ENCODE measurements at regions not wholly inside any gene's neighbourhood (a gene's known extent, or its start where the extent isn't known, plus 50 kb on each side); places are given as distances from the start of the nearest gene placed in this dataset.
"Not testable (repeated sequence)": the region's sequence is repeated elsewhere in the genome, so short reads cannot be mapped to it uniquely, and the experiment has no call there.

- Histone ChIP-seq H3K27ac (ENCODE audit: low read depth, low read length, severe bottlenecking) (no peak overlapping the region), H3K36me3 (ENCODE audit: control insufficient read depth, insufficient read depth, low read length) (no peaks in the 10 kb centered on the region), H3K9me3 (ENCODE audit: control insufficient read depth, low read length) (no peaks in the 10 kb centered on the region), H3K4me3 (ENCODE audit: extremely low read depth, insufficient read depth, low read length, poor library complexity, severe bottlenecking) (no peak overlapping the region), H3K4me1 (ENCODE audit: control insufficient read depth, insufficient read depth, low read length, poor library complexity, severe bottlenecking) (no peaks in the 10 kb centered on the region)
These were observed 678.2 kb upstream of the PRMT6 start for GRCh38 chr1:106378261-106378660.

GRCh38 chr1:106380772-106381171 is 675.7 kb upstream of the PRMT6 start:
- no CpG with 5 or more reads among the region's 1 CpG for WGBS, 2 experiments (ENCODE audit: insufficient coverage in 2 of 2)

GRCh38 chr1:106389160-106389559 is 667.3 kb upstream of the PRMT6 start:
- not testable (repeated sequence) for H3K4me3 ChIP-seq (ENCODE audit: extremely low read depth, insufficient read depth, low read length, poor library complexity, severe bottlenecking); H3K4me1 ChIP-seq (ENCODE audit: control insufficient read depth, insufficient read depth, low read length, poor library complexity, severe bottlenecking); H3K36me3 ChIP-seq (ENCODE audit: control insufficient read depth, insufficient read depth, low read length); H3K27ac ChIP-seq (ENCODE audit: low read depth, low read length, severe bottlenecking); H3K9me3 ChIP-seq (ENCODE audit: control insufficient read depth, low read length)
- WGBS, 2 experiments (ENCODE audit: insufficient coverage in 2 of 2): 83 to 87% methylated on average over 3 of the region's 4 CpGs

More at GRCh38 chr1:106380772-106381171, 675.7 kb upstream of the PRMT6 start:
- H3K36me3 ChIP-seq (ENCODE audit: control insufficient read depth, insufficient read depth, low read length): no peaks in the 10 kb centered on the region
- H3K4me1 ChIP-seq (ENCODE audit: control insufficient read depth, insufficient read depth, low read length, poor library complexity, severe bottlenecking): no peaks in the 10 kb centered on the region
- no peaks in the 10 kb centered on the region for H3K9me3 ChIP-seq (ENCODE audit: control insufficient read depth, low read length)
- H3K27ac ChIP-seq (ENCODE audit: low read depth, low read length, severe bottlenecking): no peak overlapping the region
- H3K4me3 ChIP-seq (ENCODE audit: extremely low read depth, insufficient read depth, low read length, poor library complexity, severe bottlenecking): no peak overlapping the region

GRCh38 chr1:106393046-106393445 is 663.4 kb upstream of the PRMT6 start:
- whole genome bisulfite sequencing, 2 experiments (ENCODE audit: insufficient coverage in 2 of 2): no CpG with 5 or more reads among the region's 1 CpG
- no peak overlapping the region for H3K27ac ChIP-seq (ENCODE audit: low read depth, low read length, severe bottlenecking)
- H3K4me3 ChIP-seq (ENCODE audit: extremely low read depth, insufficient read depth, low read length, poor library complexity, severe bottlenecking): no peak overlapping the region

GRCh38 chr1:106396020-106396419 is 660.5 kb upstream of the PRMT6 start:
- Histone ChIP-seq H3K4me1 (ENCODE audit: control insufficient read depth, insufficient read depth, low read length, poor library complexity, severe bottlenecking) (no peaks in the 10 kb centered on the region), H3K4me3 (ENCODE audit: extremely low read depth, insufficient read depth, low read length, poor library complexity, severe bottlenecking) (no peak overlapping the region), H3K27ac (ENCODE audit: low read depth, low read length, severe bottlenecking) (no peak overlapping the region), H3K9me3 (ENCODE audit: control insufficient read depth, low read length) (no peaks in the 10 kb centered on the region), H3K36me3 (ENCODE audit: control insufficient read depth, insufficient read depth, low read length) (no peaks in the 10 kb centered on the region)

More at GRCh38 chr1:106393046-106393445, 663.4 kb upstream of the PRMT6 start:
- H3K4me1 ChIP-seq (ENCODE audit: control insufficient read depth, insufficient read depth, low read length, poor library complexity, severe bottlenecking): no peaks in the 10 kb centered on the region
- H3K36me3 ChIP-seq (ENCODE audit: control insufficient read depth, insufficient read depth, low read length): no peaks in the 10 kb centered on the region
- H3K9me3 ChIP-seq (ENCODE audit: control insufficient read depth, low read length): no peaks in the 10 kb centered on the region

GRCh38 chr1:106398391-106398790 is 658.1 kb upstream of the PRMT6 start:
- no peaks in the 10 kb centered on the region for H3K9me3 ChIP-seq (ENCODE audit: control insufficient read depth, low read length)
- H3K36me3 ChIP-seq (ENCODE audit: control insufficient read depth, insufficient read depth, low read length): no peaks in the 10 kb centered on the region
- WGBS, 2 experiments (ENCODE audit: insufficient coverage in 2 of 2): 94% methylated on average over 3 of the region's 5 CpGs; no CpG with 5 or more reads in 1 of the 2 experiments
- H3K4me3 ChIP-seq (ENCODE audit: extremely low read depth, insufficient read depth, low read length, poor library complexity, severe bottlenecking): no peak overlapping the region
- H3K27ac ChIP-seq (ENCODE audit: low read depth, low read length, severe bottlenecking): no peak overlapping the region
- no peaks in the 10 kb centered on the region for H3K4me1 ChIP-seq (ENCODE audit: control insufficient read depth, insufficient read depth, low read length, poor library complexity, severe bottlenecking)

- no peak overlapping the region for H3K4me3 ChIP-seq (ENCODE audit: extremely low read depth, insufficient read depth, low read length, poor library complexity, severe bottlenecking)
- H3K36me3 ChIP-seq (ENCODE audit: control insufficient read depth, insufficient read depth, low read length): no peaks in the 10 kb centered on the region
- H3K27ac ChIP-seq (ENCODE audit: low read depth, low read length, severe bottlenecking): no peak overlapping the region
- H3K4me1 ChIP-seq (ENCODE audit: control insufficient read depth, insufficient read depth, low read length, poor library complexity, severe bottlenecking): no peaks in the 10 kb centered on the region
- no CpG with 5 or more reads among the region's 1 CpG for WGBS, 2 experiments (ENCODE audit: insufficient coverage in 2 of 2)
- H3K9me3 ChIP-seq (ENCODE audit: control insufficient read depth, low read length): no peaks in the 10 kb centered on the region
These were observed 650.4 kb upstream of the PRMT6 start for GRCh38 chr1:106406114-106406513.

GRCh38 chr1:106412321-106412720 is 644.2 kb upstream of the PRMT6 start:
- WGBS, 2 experiments (ENCODE audit: insufficient coverage in 2 of 2): 93 to 95% methylated on average over 5 to 11 of the region's 18 CpGs
- not testable (repeated sequence) for H3K4me1 ChIP-seq (ENCODE audit: control insufficient read depth, insufficient read depth, low read length, poor library complexity, severe bottlenecking); H3K9me3 ChIP-seq (ENCODE audit: control insufficient read depth, low read length); H3K27ac ChIP-seq (ENCODE audit: low read depth, low read length, severe bottlenecking); H3K4me3 ChIP-seq (ENCODE audit: extremely low read depth, insufficient read depth, low read length, poor library complexity, severe bottlenecking); H3K36me3 ChIP-seq (ENCODE audit: control insufficient read depth, insufficient read depth, low read length)

GRCh38 chr1:106435269-106435668 is 621.2 kb upstream of the PRMT6 start:
- 92% methylated on average over 1 of the region's 1 CpG; no CpG with 5 or more reads in 1 of the 2 experiments for WGBS, 2 experiments (ENCODE audit: insufficient coverage in 2 of 2)
- Histone ChIP-seq H3K9me3 (ENCODE audit: control insufficient read depth, low read length) (no peaks in the 10 kb centered on the region), H3K4me3 (ENCODE audit: extremely low read depth, insufficient read depth, low read length, poor library complexity, severe bottlenecking) (no peak overlapping the region), H3K4me1 (ENCODE audit: control insufficient read depth, insufficient read depth, low read length, poor library complexity, severe bottlenecking) (no peaks in the 10 kb centered on the region), H3K36me3 (ENCODE audit: control insufficient read depth, insufficient read depth, low read length) (no peaks in the 10 kb centered on the region), H3K27ac (ENCODE audit: low read depth, low read length, severe bottlenecking) (no peak overlapping the region)

GRCh38 chr1:106439475-106439874 is 617.0 kb upstream of the PRMT6 start:
- Histone ChIP-seq H3K36me3 (ENCODE audit: control insufficient read depth, insufficient read depth, low read length) (no peaks in the 10 kb centered on the region), H3K9me3 (ENCODE audit: control insufficient read depth, low read length) (no peaks in the 10 kb centered on the region), H3K27ac (ENCODE audit: low read depth, low read length, severe bottlenecking) (no peak overlapping the region), H3K4me3 (ENCODE audit: extremely low read depth, insufficient read depth, low read length, poor library complexity, severe bottlenecking) (no peak overlapping the region), H3K4me1 (ENCODE audit: control insufficient read depth, insufficient read depth, low read length, poor library complexity, severe bottlenecking) (no peaks in the 10 kb centered on the region)
- 60% methylated on average over 1 of the region's 4 CpGs; no CpG with 5 or more reads in 1 of the 2 experiments for WGBS, 2 experiments (ENCODE audit: insufficient coverage in 2 of 2)

GRCh38 chr1:106447466-106447865 is 609.0 kb upstream of the PRMT6 start:
- Histone ChIP-seq H3K9me3 (ENCODE audit: control insufficient read depth, low read length) (no peaks in the 10 kb centered on the region), H3K4me3 (ENCODE audit: extremely low read depth, insufficient read depth, low read length, poor library complexity, severe bottlenecking) (no peak overlapping the region), H3K4me1 (ENCODE audit: control insufficient read depth, insufficient read depth, low read length, poor library complexity, severe bottlenecking) (no peaks in the 10 kb centered on the region), H3K27ac (ENCODE audit: low read depth, low read length, severe bottlenecking) (no peak overlapping the region), H3K36me3 (ENCODE audit: control insufficient read depth, insufficient read depth, low read length) (no peaks in the 10 kb centered on the region)

GRCh38 chr1:106456832-106457231 is 599.6 kb upstream of the PRMT6 start:
- H3K4me1 ChIP-seq (ENCODE audit: control insufficient read depth, insufficient read depth, low read length, poor library complexity, severe bottlenecking): no peaks in the 10 kb centered on the region
- no CpG with 5 or more reads among the region's 3 CpGs for WGBS, 2 experiments (ENCODE audit: insufficient coverage in 2 of 2)
- H3K9me3 ChIP-seq (ENCODE audit: control insufficient read depth, low read length): no peaks in the 10 kb centered on the region
- no peak overlapping the region for H3K4me3 ChIP-seq (ENCODE audit: extremely low read depth, insufficient read depth, low read length, poor library complexity, severe bottlenecking)
- no peak overlapping the region for H3K27ac ChIP-seq (ENCODE audit: low read depth, low read length, severe bottlenecking)
- H3K36me3 ChIP-seq (ENCODE audit: control insufficient read depth, insufficient read depth, low read length): no peaks in the 10 kb centered on the region
